GM23338 (cell line): ENCODE measurements at regions not wholly inside any gene's neighbourhood (a gene's known extent, or its start where the extent isn't known, plus 50 kb on each side); places are given as distances from the start of the nearest gene placed in this dataset.

Experiments
- ATAC-seq: fragments of 200-7000 bp; cut with Tn5 transposase; 3 replicates; pipeline ENCODE4 v1.9.1; 2020
- DNase-seq: peaks from one replicate; pipeline ENCODE4 v3.0.0-alpha.2; 2015; ENCODE audit warnings: low spot score
- H2AFZ ChIP-seq: fragments of 200-600 bp; sonication (generic); 2 replicates; pipeline ENCODE4 v1.8.0; 2016; ENCODE audit warnings: antibody characterized with exemption, mild to moderate bottlenecking, moderate library complexity
- H3F3A ChIP-seq: fragments of 200-600 bp; sonication (generic); replicated peaks from 2 replicates; pipeline ENCODE4 v1.8.0; 2017; ENCODE audit warnings: antibody characterized with exemption, mixed run types, low read depth
- H3K27ac ChIP-seq: fragments of 200-600 bp; sonication (generic); 2 replicates; pipeline ENCODE4 v1.6.1; 2016; ENCODE audit warnings: low read depth
- H3K27me3 ChIP-seq: fragments of 200-600 bp; sonication (generic); 2 replicates; pipeline ENCODE4 v1.8.0; 2016; ENCODE audit warnings: mild to moderate bottlenecking, mixed run types, moderate library complexity; ENCODE audit not compliant: insufficient read depth
- H3K36me3 ChIP-seq: fragments of 200-600 bp; sonication (generic); 2 replicates; pipeline ENCODE4 v1.8.0; 2016; ENCODE audit warnings: mild to moderate bottlenecking; ENCODE audit not compliant: insufficient read depth
- H3K4me1 ChIP-seq: fragments of 200-600 bp; sonication (generic); 2 replicates; pipeline ENCODE4 v1.8.0; 2016; ENCODE audit warnings: mild to moderate bottlenecking, moderate library complexity; ENCODE audit not compliant: insufficient read depth
- H3K4me2 ChIP-seq: fragments of 200-600 bp; sonication (generic); 2 replicates; pipeline ENCODE4 v1.7.1; 2017; ENCODE audit warnings: mixed run types
- H3K4me3 ChIP-seq: fragments of 200-600 bp; sonication (generic); 2 replicates; pipeline ENCODE4 v1.6.1; 2016; ENCODE audit warnings: mixed run types
- H3K79me2 ChIP-seq: fragments of 200-600 bp; sonication (generic); replicated peaks from 2 replicates; pipeline ENCODE4 v1.8.0; 2017; ENCODE audit warnings: mild to moderate bottlenecking; ENCODE audit not compliant: insufficient read depth
- H3K9me2 ChIP-seq: fragments of 200-600 bp; sonication (generic); 2 replicates; pipeline ENCODE4 v1.8.0; 2017; ENCODE audit not compliant: insufficient read depth
- H4K20me1 ChIP-seq: fragments of 200-600 bp; sonication (generic); replicated peaks from 2 replicates; pipeline ENCODE4 v1.8.0; 2017; ENCODE audit warnings: mild to moderate bottlenecking; ENCODE audit not compliant: insufficient read depth
- H3K27ac Mint-ChIP-seq: 2 replicates; pipeline ENCODE4 v1.8.0; 2020; ENCODE audit warnings: inconsistent platforms, mild to moderate bottlenecking, moderate library complexity, mixed read lengths
- H3K27me3 Mint-ChIP-seq: 3 replicates; pipeline ENCODE4 v1.8.0; 2022; ENCODE audit warnings: low read depth, mild to moderate bottlenecking, moderate library complexity, mixed read lengths, inconsistent platforms; ENCODE audit not compliant: insufficient read depth, poor library complexity
- H3K36me3 Mint-ChIP-seq: 3 replicates; pipeline ENCODE4 v1.8.0; 2021; ENCODE audit warnings: low read depth, mild to moderate bottlenecking, inconsistent platforms, moderate library complexity, mixed read lengths
- H3K4me1 Mint-ChIP-seq: 3 replicates; pipeline ENCODE4 v1.8.0; 2020; ENCODE audit warnings: mild to moderate bottlenecking, inconsistent platforms, mixed read lengths
- H3K4me3 Mint-ChIP-seq: 3 replicates; pipeline ENCODE4 v1.8.0; 2021; ENCODE audit warnings: moderate library complexity, mild to moderate bottlenecking, inconsistent platforms, mixed read lengths
- H3K9me3 Mint-ChIP-seq: 3 replicates; pipeline ENCODE4 v1.8.0; 2020; ENCODE audit warnings: moderate library complexity, mild to moderate bottlenecking, inconsistent platforms, mixed read lengths
- EZH2 ChIP-seq: fragments of 200-600 bp; sonication (generic); IDR thresholded peaks from one replicate; pipeline ENCODE4 v1.8.0; 2017; ENCODE audit warnings: antibody characterized with exemption, mild to moderate bottlenecking, low read depth; ENCODE audit not compliant: unreplicated experiment
- EZH2phosphoT487 ChIP-seq: fragments of 200-600 bp; sonication (generic); IDR thresholded peaks from one replicate; pipeline ENCODE4 v1.8.1; 2018; ENCODE audit warnings: antibody characterized with exemption; ENCODE audit not compliant: unreplicated experiment
- STAT1 ChIP-seq: IDR thresholded peaks from one replicate; pipeline ENCODE4 v1.6.1; 2016; ENCODE audit warnings: antibody characterized with exemption; ENCODE audit not compliant: unreplicated experiment
- ZNF114 ChIP-seq: fragments of 250-450 bp; sonication (Bioruptor Pico); IDR thresholded peaks from 2 replicates; pipeline ENCODE4 v1.5.0; 2020; ENCODE audit warnings: mild to moderate bottlenecking, moderate library complexity
- ZNF331 ChIP-seq: fragments of 250-450 bp; sonication (Bioruptor Pico); IDR thresholded peaks from 2 replicates; pipeline ENCODE4 v1.5.0; 2020; ENCODE audit warnings: low read depth, mild to moderate bottlenecking, moderate library complexity
- TF ChIP-seq, protein P1 (sequence below): IDR thresholded peaks from 2 replicates; pipeline ENCODE4 v1.6.1; 2016; ENCODE audit warnings: antibody characterized with exemption
- TF ChIP-seq, protein P2 (sequence below), 2 experiments: fragments of 200-600 bp in 1 of 2; sonication (generic) in 1 of 2; conservative IDR thresholded peaks; 2 replicates each; pipeline versions ENCODE4 v1.5.1 to v1.6.1; 2016 to 2017; ENCODE audit warnings: antibody characterized with exemption in 2 of 2, low read depth in 2 of 2, mild to moderate bottlenecking in 2 of 2, moderate library complexity in 1 of 2

DNA sequence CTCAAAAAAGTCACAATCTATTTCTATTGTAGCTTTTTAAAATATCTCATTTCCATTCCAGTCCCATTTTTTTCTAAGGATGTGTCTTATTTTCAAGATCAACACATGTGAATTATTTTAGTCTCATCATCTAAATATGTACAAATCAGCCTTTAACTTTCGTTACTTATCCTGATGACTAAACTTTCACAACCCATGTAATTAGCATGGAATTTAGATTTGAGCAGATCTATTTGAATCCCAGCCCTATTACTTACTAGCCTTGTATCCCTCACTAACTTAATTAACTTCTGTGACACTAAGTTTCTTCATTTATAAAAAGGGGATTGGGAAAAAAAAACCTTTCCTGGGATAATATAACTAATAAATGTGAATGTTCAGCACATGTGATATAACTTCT is 81.1 kb downstream of the UFM1 start (continued):
- TF ChIP-seq, protein P1, sequence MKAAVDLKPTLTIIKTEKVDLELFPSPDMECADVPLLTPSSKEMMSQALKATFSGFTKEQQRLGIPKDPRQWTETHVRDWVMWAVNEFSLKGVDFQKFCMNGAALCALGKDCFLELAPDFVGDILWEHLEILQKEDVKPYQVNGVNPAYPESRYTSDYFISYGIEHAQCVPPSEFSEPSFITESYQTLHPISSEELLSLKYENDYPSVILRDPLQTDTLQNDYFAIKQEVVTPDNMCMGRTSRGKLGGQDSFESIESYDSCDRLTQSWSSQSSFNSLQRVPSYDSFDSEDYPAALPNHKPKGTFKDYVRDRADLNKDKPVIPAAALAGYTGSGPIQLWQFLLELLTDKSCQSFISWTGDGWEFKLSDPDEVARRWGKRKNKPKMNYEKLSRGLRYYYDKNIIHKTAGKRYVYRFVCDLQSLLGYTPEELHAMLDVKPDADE = no peak
- TF ChIP-seq EZH2phosphoT487 = no peak
- no peak for TF ChIP-seq ZNF114 (CRISPR knock-in tag)
- TF ChIP-seq STAT1 = no peak
- no peak for TF ChIP-seq ZNF331 (CRISPR knock-in tag)

DNA sequence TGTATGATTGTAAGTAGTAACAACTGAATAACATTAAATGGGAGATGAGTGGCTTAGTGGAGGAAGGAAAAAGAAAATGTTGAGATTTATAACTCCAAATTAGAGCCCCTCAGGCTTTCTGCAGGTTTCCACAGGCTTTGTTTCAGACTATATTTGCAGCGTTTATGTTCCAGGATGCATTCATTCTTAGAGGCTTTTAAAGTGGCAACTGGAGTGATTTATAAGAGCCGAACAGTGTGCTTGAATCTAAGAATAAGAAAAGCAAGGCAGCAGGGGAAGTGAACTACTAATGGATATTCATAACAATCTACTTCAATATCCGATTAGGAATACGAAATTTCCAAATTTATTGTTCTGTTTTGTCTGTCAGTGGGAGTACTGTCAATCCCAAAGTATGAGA is 91.0 kb downstream of the UFM1 start:
- Histone ChIP-seq H2AFZ (no peak overlapping the region), H3K9me2 (peaks cover 1% of the 10 kb centered on the region; the same call in 1 of the 2 replicates), H3K4me2 (no peak overlapping the region), H3K27ac (no peak overlapping the region), H3K36me3 (no peaks in the 10 kb centered on the region), H4K20me1 (no peaks in the 10 kb centered on the region), H3K27me3 (no peaks in the 10 kb centered on the region), H3K79me2 (no peaks in the 10 kb centered on the region), H3K4me3 (no peak overlapping the region), H3K4me1 (no peaks in the 10 kb centered on the region), H3F3A (no peaks in the 10 kb centered on the region)
- H3K27me3 Mint-ChIP-seq = no peaks in the 10 kb centered on the region
- no peak for ATAC-seq
- TF ChIP-seq ZNF331 (CRISPR knock-in tag) = no peak
- no peak for TF ChIP-seq EZH2phosphoT487
- TF ChIP-seq, protein P2, sequence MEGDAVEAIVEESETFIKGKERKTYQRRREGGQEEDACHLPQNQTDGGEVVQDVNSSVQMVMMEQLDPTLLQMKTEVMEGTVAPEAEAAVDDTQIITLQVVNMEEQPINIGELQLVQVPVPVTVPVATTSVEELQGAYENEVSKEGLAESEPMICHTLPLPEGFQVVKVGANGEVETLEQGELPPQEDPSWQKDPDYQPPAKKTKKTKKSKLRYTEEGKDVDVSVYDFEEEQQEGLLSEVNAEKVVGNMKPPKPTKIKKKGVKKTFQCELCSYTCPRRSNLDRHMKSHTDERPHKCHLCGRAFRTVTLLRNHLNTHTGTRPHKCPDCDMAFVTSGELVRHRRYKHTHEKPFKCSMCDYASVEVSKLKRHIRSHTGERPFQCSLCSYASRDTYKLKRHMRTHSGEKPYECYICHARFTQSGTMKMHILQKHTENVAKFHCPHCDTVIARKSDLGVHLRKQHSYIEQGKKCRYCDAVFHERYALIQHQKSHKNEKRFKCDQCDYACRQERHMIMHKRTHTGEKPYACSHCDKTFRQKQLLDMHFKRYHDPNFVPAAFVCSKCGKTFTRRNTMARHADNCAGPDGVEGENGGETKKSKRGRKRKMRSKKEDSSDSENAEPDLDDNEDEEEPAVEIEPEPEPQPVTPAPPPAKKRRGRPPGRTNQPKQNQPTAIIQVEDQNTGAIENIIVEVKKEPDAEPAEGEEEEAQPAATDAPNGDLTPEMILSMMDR (conservative IDR thresholded peaks at IDR 0.05; ENCODE audit: low read depth in 2 of 2) = no peak
- H3K9me3 Mint-ChIP-seq = no peaks in the 10 kb centered on the region
- H3K4me3 Mint-ChIP-seq = no peak overlapping the region
- H3K4me1 Mint-ChIP-seq = no peaks in the 10 kb centered on the region
- no peak for DNase-seq
- no peaks in the 10 kb centered on the region for H3K36me3 Mint-ChIP-seq
- H3K27ac Mint-ChIP-seq = no peak overlapping the region

DNA sequence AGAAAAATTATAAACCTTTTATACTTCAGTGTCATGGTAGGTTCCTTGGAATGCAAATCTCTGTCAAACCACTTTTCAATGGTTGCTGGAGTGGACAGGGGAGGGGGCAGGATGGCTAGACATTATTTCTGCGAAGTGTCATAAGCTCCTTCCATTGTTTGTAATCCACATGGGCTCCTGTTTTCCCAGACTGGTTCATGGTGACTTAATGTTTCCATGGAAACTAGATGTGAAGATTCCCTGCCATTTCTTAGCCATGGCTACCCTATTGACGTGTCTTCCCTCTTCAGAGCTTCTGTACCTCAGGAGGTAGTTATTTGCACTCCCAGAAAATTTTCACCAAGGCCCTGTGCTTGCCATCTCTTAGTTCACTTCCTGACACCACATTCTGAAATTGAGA is 95.3 kb downstream of the UFM1 start:
- Mint-ChIP-seq H3K4me3 (no peak overlapping the region), H3K27me3 (no peaks in the 10 kb centered on the region), H3K9me3 (no peaks in the 10 kb centered on the region), H3K36me3 (no peaks in the 10 kb centered on the region), H3K27ac (no peak overlapping the region), H3K4me1 (no peaks in the 10 kb centered on the region)
- DNase-seq = no peak
- Histone ChIP-seq H3K4me3 (no peak overlapping the region), H3K27ac (no peak overlapping the region), H3K9me2 (no peaks in the 10 kb centered on the region), H2AFZ (no peak overlapping the region), H3K36me3 (no peaks in the 10 kb centered on the region), H3K4me2 (no peak overlapping the region), H4K20me1 (no peaks in the 10 kb centered on the region), H3K4me1 (no peaks in the 10 kb centered on the region), H3K27me3 (no peaks in the 10 kb centered on the region), H3K79me2 (no peaks in the 10 kb centered on the region), H3F3A (no peaks in the 10 kb centered on the region)
- no peak for TF ChIP-seq ZNF114 (CRISPR knock-in tag)
- no peak for ATAC-seq

DNA sequence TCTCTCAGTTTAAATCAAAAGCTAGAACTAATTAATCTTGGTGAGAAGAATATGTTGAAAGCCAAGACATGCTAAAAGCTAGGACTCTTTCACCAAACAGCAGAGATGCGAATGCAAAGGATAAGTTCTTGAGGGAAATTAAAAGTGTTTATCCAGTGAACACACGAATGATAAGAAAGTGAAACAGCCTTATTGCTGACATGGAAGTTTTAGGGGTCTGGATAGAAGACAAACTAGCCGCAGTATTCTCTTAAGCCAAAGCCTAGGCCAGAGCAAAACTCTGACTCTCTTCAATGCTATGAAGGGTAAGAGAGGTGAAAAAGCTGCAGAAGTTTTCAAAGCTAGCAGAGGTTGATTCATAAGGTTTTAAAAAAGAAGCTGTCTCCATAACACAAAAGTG is 103.0 kb downstream of the UFM1 start:
- H3K4me3 Mint-ChIP-seq = no peak overlapping the region
- no peak for TF ChIP-seq EZH2

More for the DNA sequence above, 103.0 kb downstream of the UFM1 start:
- Histone ChIP-seq H3F3A (no peaks in the 10 kb centered on the region), H3K27ac (no peak overlapping the region), H3K4me3 (no peak overlapping the region), H3K79me2 (no peaks in the 10 kb centered on the region), H3K9me2 (no peaks in the 10 kb centered on the region), H3K4me2 (no peak overlapping the region), H2AFZ (no peak overlapping the region), H4K20me1 (no peaks in the 10 kb centered on the region), H3K4me1 (no peaks in the 10 kb centered on the region), H3K27me3 (no peaks in the 10 kb centered on the region), H3K36me3 (no peaks in the 10 kb centered on the region)
- DNase-seq (no peak), ATAC-seq (no peak)
- H3K27ac Mint-ChIP-seq = no peak overlapping the region
- no peaks in the 10 kb centered on the region for H3K36me3 Mint-ChIP-seq
- H3K27me3 Mint-ChIP-seq = no peaks in the 10 kb centered on the region
- H3K4me1 Mint-ChIP-seq = no peaks in the 10 kb centered on the region
- no peaks in the 10 kb centered on the region for H3K9me3 Mint-ChIP-seq
